UCSD-AML1 (cell line): ENCODE measurements at regions not wholly inside any gene's neighbourhood (a gene's known extent, or its start where the extent isn't known, plus 50 kb on each side); places are given as distances from the start of the nearest gene placed in this dataset.

Source experiments
- DNase-seq: peaks from one replicate; lab custom pipeline; 2025; ENCODE audit not compliant: unreplicated experiment; lab: John Stamatoyannopoulos, UW

GRCh38 chr22:48240935-48241230 lies 1478.4 kb downstream of the TBC1D22A start:
- DNase-seq, result no peak

- DNase-seq, result no peak
Measured at GRCh38 chr22:48240148-48240934, 1477.9 kb downstream of the TBC1D22A start.

- DNase-seq, result no peak
Measured at GRCh38 chr22:48239461-48240147, 1477.2 kb downstream of the TBC1D22A start.

GRCh38 chr22:48238966-48239365 lies 1476.5 kb downstream of the TBC1D22A start:
- no peak for DNase-seq

GRCh38 chr22:48238284-48238915 lies 1476.0 kb downstream of the TBC1D22A start:
- no peak for DNase-seq

GRCh38 chr22:48237466-48238283 lies 1475.2 kb downstream of the TBC1D22A start:
- no peak for DNase-seq

GRCh38 chr22:48236261-48236660 lies 1473.8 kb downstream of the TBC1D22A start:
- no peak for DNase-seq

GRCh38 chr22:48235744-48236143 lies 1473.3 kb downstream of the TBC1D22A start:
- no peak for DNase-seq

GRCh38 chr22:48234011-48234410 lies 1471.6 kb downstream of the TBC1D22A start:
- DNase-seq, result no peak

GRCh38 chr22:48233586-48233985 lies 1471.1 kb downstream of the TBC1D22A start:
- DNase-seq, result no peak

GRCh38 chr22:48228468-48228867 lies 1466.0 kb downstream of the TBC1D22A start:
- no peak for DNase-seq

- no peak for DNase-seq
Measured at GRCh38 chr22:48227341-48228018, 1465.0 kb downstream of the TBC1D22A start.

GRCh38 chr22:48226026-48227013 lies 1463.9 kb downstream of the TBC1D22A start:
- DNase-seq, result no peak

GRCh38 chr22:48224332-48224731 lies 1461.9 kb downstream of the TBC1D22A start:
- no peak for DNase-seq

GRCh38 chr22:48223488-48224190 lies 1461.2 kb downstream of the TBC1D22A start:
- no peak for DNase-seq

- no peak for DNase-seq
Measured at GRCh38 chr22:48222742-48223487, 1460.5 kb downstream of the TBC1D22A start.

- no peak for DNase-seq
Measured at GRCh38 chr22:48218889-48219420, 1456.5 kb downstream of the TBC1D22A start.

- no peak for DNase-seq
Measured at GRCh38 chr22:48217596-48217995, 1455.1 kb downstream of the TBC1D22A start.
